IMR-90 (cell line): ENCODE measurements at regions not wholly inside any gene's neighbourhood (a gene's known extent, or its start where the extent isn't known, plus 50 kb on each side); places are given as distances from the start of the nearest gene placed in this dataset.

ENCODE experiments used
- ATAC-seq: fragments of 200-7000 bp; cut with Tn5 transposase; 2 replicates; pipeline ENCODE4 v1.9.1; 2020; ENCODE audit warnings: low read depth, mild to moderate bottlenecking, moderate library complexity
- BruUV-seq: library from RNA; stranded (reverse); fragments of 400-500 nt; replicated peaks from 2 replicates; lab custom pipeline; 2021; lab: Mats Ljungman, UMichigan
- CTCF ChIA-PET: fragments of 300-600 bp; formaldehyde crosslinking; extraction: SDS; loops from one replicate; lab custom pipeline; 2021; ENCODE audit warnings: antibody characterized with exemption; lab: Yijun Ruan, JAX
- POLR2A ChIA-PET: fragments of 300-600 bp; sonication (Branson Sonifier 250); formaldehyde crosslinking; loops from one replicate; lab custom pipeline; 2022; ENCODE audit warnings: antibody characterized with exemption; ENCODE audit not compliant: unreplicated experiment; lab: Charles Lee
- DNase-seq: peaks from one replicate; pipeline ENCODE4 v3.0.0; 2013
- H2AFZ ChIP-seq: replicated peaks from 2 replicates; pipeline ENCODE3; 2013; ENCODE audit warnings: low read length, mild to moderate bottlenecking; ENCODE audit not compliant: poor library complexity
- H2AK5ac ChIP-seq: 2 replicates; pipeline ENCODE4 v1.6.1; 2013; ENCODE audit warnings: low read depth, low read length, inconsistent platforms
- H2AK9ac ChIP-seq: replicated peaks from 2 replicates; pipeline ENCODE3; 2013; ENCODE audit warnings: mild to moderate bottlenecking, low read depth, low read length, moderate library complexity; ENCODE audit not compliant: poor library complexity
- H2BK120ac ChIP-seq: 2 replicates; pipeline ENCODE4 v1.6.1; 2013; ENCODE audit warnings: low read depth, low read length, inconsistent platforms
- H2BK15ac ChIP-seq: 3 replicates; pipeline ENCODE4 v1.6.1; 2013; ENCODE audit warnings: low read depth, low read length, inconsistent platforms
- H2BK20ac ChIP-seq: 2 replicates; pipeline ENCODE4 v1.6.1; 2013; ENCODE audit warnings: low read depth, mild to moderate bottlenecking, inconsistent platforms, low read length, moderate library complexity
- H2BK5ac ChIP-seq: 2 replicates; pipeline ENCODE4 v1.6.1; 2013; ENCODE audit warnings: mild to moderate bottlenecking, low read depth, low read length, inconsistent platforms; ENCODE audit not compliant: poor library complexity, severe bottlenecking
- H3K14ac ChIP-seq: replicated peaks from 2 replicates; pipeline ENCODE4 v1.6.1; 2013; ENCODE audit warnings: low read depth, low read length, inconsistent platforms
- H3K18ac ChIP-seq: 2 replicates; pipeline ENCODE4 v1.6.1; 2013; ENCODE audit warnings: low read depth, low read length, control low read depth
- H3K23ac ChIP-seq: 2 replicates; pipeline ENCODE4 v1.6.1; 2013; ENCODE audit warnings: low read depth, low read length, inconsistent platforms
- H3K27ac ChIP-seq: 2 replicates; pipeline ENCODE4 v1.5.1; 2013; ENCODE audit warnings: mild to moderate bottlenecking, control low read depth, low read length; ENCODE audit not compliant: insufficient read depth
- H3K27me3 ChIP-seq: 2 replicates; pipeline ENCODE4 v1.6.1; 2013; ENCODE audit warnings: low read length; ENCODE audit not compliant: control insufficient read depth, insufficient read depth
- H3K36me3 ChIP-seq: 2 replicates; pipeline ENCODE4 v1.6.1; 2013; ENCODE audit warnings: low read length, mixed read lengths; ENCODE audit not compliant: control insufficient read depth, insufficient read depth
- H3K4ac ChIP-seq: 2 replicates; pipeline ENCODE4 v1.6.1; 2013; ENCODE audit warnings: low read depth, low read length, inconsistent platforms
- H3K4me1 ChIP-seq: 2 replicates; pipeline ENCODE4 v1.6.1; 2013; ENCODE audit warnings: low read length, mixed read lengths; ENCODE audit not compliant: control insufficient read depth, insufficient read depth
- H3K4me2 ChIP-seq: 2 replicates; pipeline ENCODE4 v1.6.1; 2013; ENCODE audit warnings: low read depth, mild to moderate bottlenecking, control low read depth, low read length, moderate library complexity
- H3K4me3 ChIP-seq: 2 replicates; pipeline ENCODE4 v1.5.1; 2013; ENCODE audit warnings: low read depth, mild to moderate bottlenecking, control low read depth, low read length, moderate library complexity; ENCODE audit not compliant: insufficient read depth
- H3K56ac ChIP-seq: 2 replicates; pipeline ENCODE4 v1.6.1; 2013; ENCODE audit warnings: low read length, inconsistent platforms; ENCODE audit not compliant: insufficient read depth; ENCODE audit errors: extremely low read depth
- H3K79me1 ChIP-seq, 2 experiments: 2 replicates each; pipeline ENCODE4 v1.6.1; 2013; ENCODE audit warnings: low read length in 2 of 2, inconsistent platforms in 1 of 2, low read depth in 1 of 2
- H3K9ac ChIP-seq: 2 replicates; pipeline ENCODE4 v1.6.1; 2013; ENCODE audit warnings: low read depth, low read length, control low read depth
- H3K9me1 ChIP-seq: 2 replicates; pipeline ENCODE4 v1.6.1; 2013; ENCODE audit warnings: low read length, inconsistent platforms; ENCODE audit not compliant: insufficient read depth
- H3K9me3 ChIP-seq: 2 replicates; pipeline ENCODE4 v1.6.1; 2013; ENCODE audit warnings: low read length; ENCODE audit not compliant: control insufficient read depth, insufficient read depth
- H4K20me1 ChIP-seq: 2 replicates; pipeline ENCODE4 v1.6.1; 2013; ENCODE audit warnings: low read length, inconsistent platforms; ENCODE audit not compliant: insufficient read depth
- H4K5ac ChIP-seq: 2 replicates; pipeline ENCODE4 v1.6.1; 2013; ENCODE audit warnings: mild to moderate bottlenecking, low read depth, low read length, control low read depth
- H4K8ac ChIP-seq, 2 experiments: 2 replicates each; pipeline ENCODE4 v1.6.1; 2013; ENCODE audit warnings: low read depth in 2 of 2, low read length in 2 of 2, control low read depth in 1 of 2, inconsistent platforms in 1 of 2
- H4K91ac ChIP-seq: 2 replicates; pipeline ENCODE4 v1.6.1; 2013; ENCODE audit warnings: low read depth, low read length, inconsistent platforms; ENCODE audit not compliant: insufficient read depth
- CHD1 ChIP-seq: IDR thresholded peaks from 2 replicates; pipeline ENCODE4 v1.6.1; 2012; ENCODE audit warnings: low read depth, low read length, improper control_type of control experiment
- CTCF ChIP-seq: conservative IDR thresholded peaks from 2 replicates; pipeline ENCODE4 v1.5.1; 2012; ENCODE audit warnings: mild to moderate bottlenecking, low read depth, low read length, improper control_type of control experiment
- ELK1 ChIP-seq: fragments of 150-350 bp; IDR thresholded peaks from 2 replicates; pipeline ENCODE4 v1.6.1; 2016; ENCODE audit warnings: low read depth, mild to moderate bottlenecking, low read length, moderate library complexity, borderline replicate concordance
- FOS ChIP-seq: fragments of 150-350 bp; IDR thresholded peaks from 2 replicates; pipeline ENCODE4 v1.6.1; 2016; ENCODE audit warnings: low read depth, low read length
- MAFK ChIP-seq: IDR thresholded peaks from 2 replicates; pipeline ENCODE4 v1.6.1; 2012; ENCODE audit warnings: low read depth, low read length, improper control_type of control experiment
- MAZ ChIP-seq: IDR thresholded peaks from 2 replicates; pipeline ENCODE4 v1.6.1; 2012; ENCODE audit warnings: low read depth, mild to moderate bottlenecking, low read length, improper control_type of control experiment, moderate library complexity, borderline replicate concordance
- MXI1 ChIP-seq: IDR thresholded peaks from 2 replicates; pipeline ENCODE4 v1.6.1; 2012; ENCODE audit warnings: low read depth, mild to moderate bottlenecking, low read length, moderate library complexity, borderline replicate concordance
- POLR2A ChIP-seq: IDR thresholded peaks from 2 replicates; pipeline ENCODE4 v1.6.1; 2012; ENCODE audit warnings: mild to moderate bottlenecking, low read depth, low read length
- SMC3 ChIP-seq: fragments of 150-350 bp; IDR thresholded peaks from 2 replicates; pipeline ENCODE4 v1.6.1; 2016; ENCODE audit warnings: low read depth, mild to moderate bottlenecking, antibody characterized with exemption, low read length, moderate library complexity
- WGBS, 2 experiments: methylation state at CpG; one replicate each; pipeline versions ENCODE4 v1.1.5 to v1.1.7; 2013; ENCODE audit warnings: missing lambda C conversion rate in 2 of 2; ENCODE audit not compliant: insufficient read length in 1 of 2; ENCODE audit errors: extremely low coverage in 2 of 2; 5-methylcytosine and 5-hydroxymethylcytosine counted together
- dilution Hi-C: fragments of 300-500 bp; cut with HindIII; formaldehyde crosslinking; loops from one replicate; pipeline ENCODE4 v1.14.3; 2018; ENCODE audit warnings: low sequenced_read_pairs; ENCODE audit not compliant: unreplicated experiment
- in situ Hi-C: fragments of 300-500 bp; cut with MboI; formaldehyde crosslinking; loops from 3 replicates; pipeline ENCODE4 v1.14.3; 2019; ENCODE audit warnings: low sequenced_read_pairs, inconsistent platforms, mixed read lengths
- intact Hi-C: fragments of 100-400 bp; cut with micrococcal nuclease; formaldehyde crosslinking; loops from 2 replicates; pipeline ENCODE4 v1.10.0; 2022

GRCh38 chr6:140554421-140554820, 1180.0 kb upstream of the CITED2 start:
- peak overlapping the region; percentile 44 for H2AFZ ChIP-seq
- H3K4me2 ChIP-seq, result no peak overlapping the region
- peak overlapping the region in 1 of 2 experiments; percentile 53; a peak in 1 of 4 replicates for H4K8ac ChIP-seq
- H3K4me1 ChIP-seq, result no peaks in the 10 kb centered on the region
- peak overlapping the region; percentile 76 for H2AK5ac ChIP-seq
- no peak for TF ChIP-seq MAFK
- no peak for TF ChIP-seq CTCF
- TF ChIP-seq MXI1, result no peak
- TF ChIP-seq MAZ, result no peak
- no peak for TF ChIP-seq POLR2A
- no peak for TF ChIP-seq CHD1
- TF ChIP-seq ELK1, result no peak
- TF ChIP-seq SMC3, result no peak
- no peak for TF ChIP-seq FOS
- H2BK20ac ChIP-seq, result peak overlapping the region; percentile 55
- dilution Hi-C loops (no loop called here), in situ Hi-C loops (no loop called here), intact Hi-C loops (no loop called here)
- H2BK5ac ChIP-seq, result no peak overlapping the region
- peaks cover 2% of the 10 kb centered on the region; the same call in 1 of the 2 replicates for H3K9me3 ChIP-seq
- H2AK9ac ChIP-seq, result peak overlapping the region; percentile 68
- H3K18ac ChIP-seq, result peak overlapping the region; percentile 47; the same call in 1 of the 2 replicates
- H3K56ac ChIP-seq, result no peak overlapping the region
- no peaks in the 10 kb centered on the region for H3K79me1 ChIP-seq
- no peak overlapping the region for H3K9ac ChIP-seq
- DNase-seq (no peak), ATAC-seq (no peak; the same call in 1 of the 2 replicates)
- H3K4ac ChIP-seq, result peak overlapping the region; percentile 32; the same call in 1 of the 2 replicates
- H4K91ac ChIP-seq, result peak overlapping the region; percentile 41
- H3K27me3 ChIP-seq, result no peaks in the 10 kb centered on the region
- H3K36me3 ChIP-seq, result no peaks in the 10 kb centered on the region
- no peak overlapping the region for H3K27ac ChIP-seq
- ChIA-PET CTCF (no interaction called here), POLR2A (no interaction called here)
- H4K5ac ChIP-seq, result peak overlapping the region; percentile 42; the same call in 1 of the 2 replicates
- H4K20me1 ChIP-seq, result no peaks in the 10 kb centered on the region
- no peak overlapping the region for H3K14ac ChIP-seq
- WGBS, 2 experiments, result 100% methylated on average over 1 of the region's 2 CpGs; no CpG with 5 or more reads in 1 of the 2 experiments
- peak overlapping the region; percentile 42 for H2BK120ac ChIP-seq
- H3K23ac ChIP-seq, result no peak overlapping the region
- H3K4me3 ChIP-seq, result no peak overlapping the region
- peak overlapping the region; percentile 48; the same call in 2 of the 3 replicates for H2BK15ac ChIP-seq
- no TSS peak for BruUV-seq
- no peaks in the 10 kb centered on the region for H3K9me1 ChIP-seq
